Activated CD8-positive, alpha-beta T cell treated with anti-CD3 and anti-CD28 coated beads, Interleukin-2, amount 10 ng/mL, durations not matched to agents 7 days and 5 days (primary cell): ENCODE measurements at regions not wholly inside any gene's neighbourhood (a gene's known extent, or its start where the extent isn't known, plus 50 kb on each side); places are given as distances from the start of the nearest gene placed in this dataset.

Experiments
- ATAC-seq: fragments of 150-1000 bp; cut with Tn5 transposase; one replicate; pipeline ENCODE4 v1.10.0; 2021; ENCODE audit warnings: moderate library complexity
- CTCF ChIA-PET: fragments of 350-600 bp; sonication (Branson Sonifier 250); formaldehyde crosslinking; loops from one replicate; lab custom pipeline; 2021; ENCODE audit warnings: antibody characterized with exemption; lab: Charles Lee
- POLR2A ChIA-PET: fragments of 350-600 bp; sonication (Branson Sonifier 250); formaldehyde crosslinking; loops from one replicate; lab custom pipeline; 2021; ENCODE audit warnings: antibody characterized with exemption; lab: Charles Lee
- DNase-seq: peaks from one replicate; pipeline ENCODE4 v3.0.0-alpha.2; 2020
- H3K27ac Mint-ChIP-seq: one replicate; pipeline ENCODE4 v1.8.0; 2021; ENCODE audit warnings: mild to moderate bottlenecking, mixed read lengths
- H3K27me3 Mint-ChIP-seq: one replicate; pipeline ENCODE4 v1.8.0; 2021; ENCODE audit warnings: low read depth, mixed read lengths
- H3K36me3 Mint-ChIP-seq: one replicate; pipeline ENCODE4 v1.8.0; 2021; ENCODE audit warnings: low read depth, mixed read lengths
- H3K4me1 Mint-ChIP-seq: one replicate; pipeline ENCODE4 v1.8.0; 2021; ENCODE audit warnings: low read depth, mixed read lengths
- H3K4me3 Mint-ChIP-seq: one replicate; pipeline ENCODE4 v1.8.0; 2021; ENCODE audit warnings: mild to moderate bottlenecking, mixed read lengths
- H3K9me3 Mint-ChIP-seq: one replicate; pipeline ENCODE4 v1.8.0; 2022; ENCODE audit warnings: mixed read lengths; ENCODE audit not compliant: insufficient read depth

GRCh38 chr2:217419055-217419671, 559.3 kb upstream of the TNP1 start:
- no peak for DNase-seq
- ChIA-PET CTCF (no interaction called here), POLR2A (no interaction called here)
- Mint-ChIP-seq H3K27me3 (peaks cover 7% of the 10 kb centered on the region), H3K27ac (no peak overlapping the region), H3K36me3 (no peaks in the 10 kb centered on the region), H3K4me3 (no peak overlapping the region), H3K9me3 (no peaks in the 10 kb centered on the region), H3K4me1 (no peaks in the 10 kb centered on the region)
- no peak for ATAC-seq

- no peak overlapping the region for H3K27ac Mint-ChIP-seq
- H3K4me3 Mint-ChIP-seq, result no peak overlapping the region
- DNase-seq (no peak), ATAC-seq (no peak)
- H3K4me1 Mint-ChIP-seq, result no peaks in the 10 kb centered on the region
- peaks cover 7% of the 10 kb centered on the region for H3K27me3 Mint-ChIP-seq
- H3K36me3 Mint-ChIP-seq, result no peaks in the 10 kb centered on the region
- H3K9me3 Mint-ChIP-seq, result no peaks in the 10 kb centered on the region
- POLR2A ChIA-PET, result no interaction called here
- CTCF ChIA-PET, result no interaction called here
Measured at GRCh38 chr2:217418544-217418943, 558.7 kb upstream of the TNP1 start.

GRCh38 chr2:217418090-217418489, 558.2 kb upstream of the TNP1 start:
- H3K27ac Mint-ChIP-seq, result no peak overlapping the region
- no peaks in the 10 kb centered on the region for H3K4me1 Mint-ChIP-seq
- POLR2A ChIA-PET, result no interaction called here
- CTCF ChIA-PET, result interaction anchor here (1.3 kb wide), 1 partner anchor 295 kb away, joined by 3 read pairs; no protein-coding TSS in a partner anchor
- H3K4me3 Mint-ChIP-seq, result no peak overlapping the region
- ATAC-seq, result no peak
- H3K9me3 Mint-ChIP-seq, result no peaks in the 10 kb centered on the region
- no peaks in the 10 kb centered on the region for H3K36me3 Mint-ChIP-seq
- peaks cover 7% of the 10 kb centered on the region for H3K27me3 Mint-ChIP-seq
- no peak for DNase-seq

GRCh38 chr2:217417536-217417935, 557.7 kb upstream of the TNP1 start:
- CTCF ChIA-PET, result interaction anchor here (1.3 kb wide), 1 partner anchor 296 kb away, joined by 3 read pairs; no protein-coding TSS in a partner anchor
- POLR2A ChIA-PET, result no interaction called here

GRCh38 chr2:217415316-217415715, 555.5 kb upstream of the TNP1 start:
- CTCF ChIA-PET, result no interaction called here
- Mint-ChIP-seq H3K4me1 (no peaks in the 10 kb centered on the region), H3K27me3 (peaks cover 7% of the 10 kb centered on the region), H3K4me3 (no peak overlapping the region), H3K9me3 (no peaks in the 10 kb centered on the region), H3K27ac (no peak overlapping the region), H3K36me3 (no peaks in the 10 kb centered on the region)
- POLR2A ChIA-PET, result no interaction called here
- DNase-seq (no peak), ATAC-seq (no peak)

More at GRCh38 chr2:217417536-217417935, 557.7 kb upstream of the TNP1 start:
- Mint-ChIP-seq H3K27ac (no peak overlapping the region), H3K4me3 (no peak overlapping the region), H3K4me1 (no peaks in the 10 kb centered on the region), H3K36me3 (no peaks in the 10 kb centered on the region), H3K27me3 (peaks cover 7% of the 10 kb centered on the region), H3K9me3 (no peaks in the 10 kb centered on the region)
- ATAC-seq (no peak), DNase-seq (no peak)

GRCh38 chr2:217414429-217414828, 554.6 kb upstream of the TNP1 start:
- no peaks in the 10 kb centered on the region for H3K36me3 Mint-ChIP-seq
- ChIA-PET CTCF (no interaction called here), POLR2A (no interaction called here)
- ATAC-seq (no peak), DNase-seq (no peak)
- H3K4me3 Mint-ChIP-seq, result no peak overlapping the region
- H3K9me3 Mint-ChIP-seq, result no peaks in the 10 kb centered on the region
- peaks cover 7% of the 10 kb centered on the region for H3K27me3 Mint-ChIP-seq
- H3K4me1 Mint-ChIP-seq, result no peaks in the 10 kb centered on the region
- H3K27ac Mint-ChIP-seq, result no peak overlapping the region

- H3K27ac Mint-ChIP-seq, result no peak overlapping the region
- H3K9me3 Mint-ChIP-seq, result no peaks in the 10 kb centered on the region
- CTCF ChIA-PET, result no interaction called here
- no peaks in the 10 kb centered on the region for H3K36me3 Mint-ChIP-seq
- H3K27me3 Mint-ChIP-seq, result peaks cover 5% of the 10 kb centered on the region
- H3K4me1 Mint-ChIP-seq, result no peaks in the 10 kb centered on the region
- H3K4me3 Mint-ChIP-seq, result no peak overlapping the region
- POLR2A ChIA-PET, result no interaction called here
- ATAC-seq, result no peak
- no peak for DNase-seq
Measured at GRCh38 chr2:217413193-217413592, 553.3 kb upstream of the TNP1 start.

GRCh38 chr2:217412721-217413120, 552.9 kb upstream of the TNP1 start:
- no peak overlapping the region for H3K27ac Mint-ChIP-seq
- H3K4me3 Mint-ChIP-seq, result no peak overlapping the region
- peaks cover 2% of the 10 kb centered on the region for H3K27me3 Mint-ChIP-seq
- ChIA-PET POLR2A (no interaction called here), CTCF (no interaction called here)
- ATAC-seq, result no peak
- no peaks in the 10 kb centered on the region for H3K9me3 Mint-ChIP-seq
- H3K36me3 Mint-ChIP-seq, result no peaks in the 10 kb centered on the region
- H3K4me1 Mint-ChIP-seq, result no peaks in the 10 kb centered on the region
- no peak for DNase-seq

GRCh38 chr2:217412277-217412676, 552.4 kb upstream of the TNP1 start:
- peaks cover 2% of the 10 kb centered on the region for H3K27me3 Mint-ChIP-seq
- no peaks in the 10 kb centered on the region for H3K36me3 Mint-ChIP-seq
- H3K4me3 Mint-ChIP-seq, result no peak overlapping the region
- DNase-seq, result no peak
- no peaks in the 10 kb centered on the region for H3K4me1 Mint-ChIP-seq
- no peak overlapping the region for H3K27ac Mint-ChIP-seq
- no peak for ATAC-seq
- CTCF ChIA-PET, result no interaction called here
- POLR2A ChIA-PET, result no interaction called here
- no peaks in the 10 kb centered on the region for H3K9me3 Mint-ChIP-seq

GRCh38 chr2:217410681-217410960, 550.8 kb upstream of the TNP1 start:
- CTCF ChIA-PET, result no interaction called here
- no peaks in the 10 kb centered on the region for H3K9me3 Mint-ChIP-seq
- DNase-seq, result no peak
- ATAC-seq, result no peak
- POLR2A ChIA-PET, result no interaction called here
- H3K27me3 Mint-ChIP-seq, result no peaks in the 10 kb centered on the region
- H3K27ac Mint-ChIP-seq, result no peak overlapping the region
- no peaks in the 10 kb centered on the region for H3K36me3 Mint-ChIP-seq
- no peaks in the 10 kb centered on the region for H3K4me1 Mint-ChIP-seq
- no peak overlapping the region for H3K4me3 Mint-ChIP-seq

- DNase-seq (no peak), ATAC-seq (no peak)
- H3K4me1 Mint-ChIP-seq, result peaks cover 3% of the 10 kb centered on the region
- POLR2A ChIA-PET, result no interaction called here
- no peaks in the 10 kb centered on the region for H3K27me3 Mint-ChIP-seq
- H3K9me3 Mint-ChIP-seq, result no peaks in the 10 kb centered on the region
- H3K36me3 Mint-ChIP-seq, result no peaks in the 10 kb centered on the region
- no peak overlapping the region for H3K4me3 Mint-ChIP-seq
- CTCF ChIA-PET, result no interaction called here
- H3K27ac Mint-ChIP-seq, result no peak overlapping the region
Measured at GRCh38 chr2:217409949-217410680, 550.3 kb upstream of the TNP1 start.

GRCh38 chr2:217407362-217407761, 547.5 kb upstream of the TNP1 start:
- Mint-ChIP-seq H3K9me3 (no peaks in the 10 kb centered on the region), H3K4me3 (no peak overlapping the region), H3K4me1 (peaks cover 8% of the 10 kb centered on the region), H3K27ac (no peak overlapping the region), H3K36me3 (no peaks in the 10 kb centered on the region), H3K27me3 (no peaks in the 10 kb centered on the region)
- ATAC-seq (no peak), DNase-seq (no peak)
- POLR2A ChIA-PET, result no interaction called here
- CTCF ChIA-PET, result no interaction called here
